Bronchial epithelial cell (primary cell): ENCODE measurements at regions not wholly inside any gene's neighbourhood (a gene's known extent, or its start where the extent isn't known, plus 50 kb on each side); places are given as distances from the start of the nearest gene placed in this dataset.

Experiments
- DNase-seq: peaks from one replicate; pipeline ENCODE4 v3.0.0-alpha.2; 2010; ENCODE audit warnings: low read depth
- FAIRE-seq: peaks from 2 replicates; lab custom pipeline; 2011; peaks lifted over from hg19 to GRCh38; lab: Jason Lieb, UNC
- H3K27me3 ChIP-seq: 2 replicates; pipeline ENCODE4 v1.5.1; 2011; ENCODE audit warnings: low read length; ENCODE audit not compliant: control insufficient read depth, insufficient read depth
- H3K36me3 ChIP-seq: 2 replicates; pipeline ENCODE4 v1.5.1; 2011; ENCODE audit warnings: low read length; ENCODE audit not compliant: control insufficient read depth, insufficient read depth
- H3K4me3 ChIP-seq: 2 replicates; pipeline ENCODE4 v1.5.1; 2011; ENCODE audit warnings: mild to moderate bottlenecking, low read depth, low read length, control low read depth
- TF ChIP-seq, protein P1 (sequence below): IDR thresholded peaks from 2 replicates; pipeline ENCODE4 v1.5.1; 2011; ENCODE audit warnings: mild to moderate bottlenecking, moderate library complexity, low read length, control low read depth, inconsistent platforms; ENCODE audit not compliant: insufficient read depth, severe bottlenecking

DNA sequence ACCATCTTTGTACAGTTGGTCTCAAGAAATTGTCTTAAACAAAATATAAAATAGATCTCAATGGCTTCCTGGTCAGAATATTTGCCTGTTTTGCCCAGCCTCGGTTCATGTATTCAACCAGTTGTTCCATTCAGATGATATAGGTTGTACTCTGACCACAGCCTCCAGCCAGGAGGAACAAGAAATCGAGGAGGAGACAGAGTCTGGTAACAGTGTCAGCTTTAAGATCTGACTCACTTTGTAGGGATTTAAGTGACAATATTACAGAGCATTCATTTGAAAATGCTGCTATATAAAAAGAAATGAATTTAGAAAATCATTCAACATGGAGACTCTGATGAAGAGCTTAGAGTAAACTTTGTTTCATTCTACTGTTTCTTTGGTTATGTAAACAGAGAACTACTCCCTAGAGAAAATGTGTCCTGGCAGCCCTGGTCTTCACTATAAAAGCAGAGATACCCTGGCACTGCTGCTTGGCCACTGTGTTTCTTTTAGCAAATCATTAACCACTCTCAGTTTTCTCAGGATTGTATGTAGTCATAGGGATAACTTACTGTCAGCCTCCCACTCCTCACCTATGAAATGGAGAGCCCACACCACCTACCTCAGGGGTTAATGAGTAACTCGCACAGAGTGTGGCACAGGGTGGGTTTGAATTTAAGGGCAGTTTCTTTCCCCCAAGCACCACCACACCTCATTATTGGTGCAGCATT lies 53.5 kb downstream of the PAGE2 start:
- FAIRE-seq, result no peak
- H3K4me3 ChIP-seq, result no peak overlapping the region
- H3K36me3 ChIP-seq, result no peaks in the 10 kb centered on the region
- TF ChIP-seq, protein P1, sequence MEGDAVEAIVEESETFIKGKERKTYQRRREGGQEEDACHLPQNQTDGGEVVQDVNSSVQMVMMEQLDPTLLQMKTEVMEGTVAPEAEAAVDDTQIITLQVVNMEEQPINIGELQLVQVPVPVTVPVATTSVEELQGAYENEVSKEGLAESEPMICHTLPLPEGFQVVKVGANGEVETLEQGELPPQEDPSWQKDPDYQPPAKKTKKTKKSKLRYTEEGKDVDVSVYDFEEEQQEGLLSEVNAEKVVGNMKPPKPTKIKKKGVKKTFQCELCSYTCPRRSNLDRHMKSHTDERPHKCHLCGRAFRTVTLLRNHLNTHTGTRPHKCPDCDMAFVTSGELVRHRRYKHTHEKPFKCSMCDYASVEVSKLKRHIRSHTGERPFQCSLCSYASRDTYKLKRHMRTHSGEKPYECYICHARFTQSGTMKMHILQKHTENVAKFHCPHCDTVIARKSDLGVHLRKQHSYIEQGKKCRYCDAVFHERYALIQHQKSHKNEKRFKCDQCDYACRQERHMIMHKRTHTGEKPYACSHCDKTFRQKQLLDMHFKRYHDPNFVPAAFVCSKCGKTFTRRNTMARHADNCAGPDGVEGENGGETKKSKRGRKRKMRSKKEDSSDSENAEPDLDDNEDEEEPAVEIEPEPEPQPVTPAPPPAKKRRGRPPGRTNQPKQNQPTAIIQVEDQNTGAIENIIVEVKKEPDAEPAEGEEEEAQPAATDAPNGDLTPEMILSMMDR, result no peak
- no peaks in the 10 kb centered on the region for H3K27me3 ChIP-seq
- DNase-seq, result no peak

DNA sequence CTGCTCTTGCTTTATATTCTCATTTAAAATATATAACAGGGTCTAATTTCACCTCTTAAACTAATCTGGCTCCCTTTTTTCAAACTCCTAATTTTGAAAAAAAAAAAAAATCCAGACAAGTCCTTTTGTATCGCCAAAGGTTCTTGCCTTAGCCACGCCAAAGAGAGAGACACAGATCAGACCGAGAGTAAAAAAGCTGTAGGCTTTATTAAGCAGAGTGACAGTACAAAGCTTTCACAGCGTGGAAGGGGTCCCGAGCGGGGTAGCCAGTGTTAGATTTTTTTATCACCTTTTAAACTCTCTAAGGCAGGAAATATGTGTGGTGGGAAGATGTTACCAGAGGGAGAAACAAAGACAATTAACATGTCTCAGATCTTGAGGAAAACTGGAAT lies 54.1 kb downstream of the PAGE2 start:
- no peaks in the 10 kb centered on the region for H3K27me3 ChIP-seq
- FAIRE-seq, result no peak
- no peaks in the 10 kb centered on the region for H3K36me3 ChIP-seq
- no peak for DNase-seq
- TF ChIP-seq, protein P1, result no peak
- no peak overlapping the region for H3K4me3 ChIP-seq

DNA sequence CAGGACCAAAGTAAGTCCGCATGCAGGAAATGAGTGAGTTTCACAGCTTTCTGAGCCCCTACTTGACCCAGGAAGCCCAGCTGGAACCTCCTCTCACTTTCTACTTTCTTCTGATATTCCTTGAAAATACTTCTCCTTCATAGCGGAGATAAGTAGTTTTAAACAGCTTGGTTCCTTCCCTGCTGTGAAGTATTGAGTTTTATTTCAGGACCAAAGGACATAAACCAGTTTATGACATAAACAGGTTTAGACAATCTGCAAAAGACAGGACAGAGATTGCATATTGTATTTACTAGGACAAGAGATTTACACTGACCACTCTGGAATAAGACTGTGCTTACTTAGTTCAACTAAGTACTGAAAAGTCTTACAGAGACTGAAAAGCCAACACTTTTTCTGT lies 54.8 kb downstream of the PAGE2 start:
- TF ChIP-seq, protein P1, result no peak
- Histone ChIP-seq H3K36me3 (no peaks in the 10 kb centered on the region), H3K27me3 (no peaks in the 10 kb centered on the region), H3K4me3 (no peak overlapping the region)
- DNase-seq (no peak), FAIRE-seq (no peak)

DNA sequence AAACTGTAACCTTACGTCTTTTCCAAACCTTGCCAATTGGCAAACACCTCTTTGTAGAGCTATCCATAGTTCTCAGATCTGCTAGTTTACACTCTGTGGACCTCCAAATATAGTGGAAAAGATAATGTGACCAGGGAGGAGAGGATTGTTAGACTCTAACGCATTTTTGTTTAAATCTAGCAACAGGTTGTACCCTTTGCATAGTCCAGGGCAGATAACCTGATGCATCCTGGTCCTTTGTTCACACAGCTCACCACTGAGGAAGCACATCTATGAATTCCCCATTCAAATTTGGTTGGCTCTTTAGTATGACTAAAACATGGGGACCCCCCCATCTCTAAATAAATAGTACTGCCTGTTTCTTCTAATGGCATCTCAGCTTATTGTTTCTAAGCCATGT lies 55.9 kb downstream of the PAGE2 start:
- no peak overlapping the region for H3K4me3 ChIP-seq
- FAIRE-seq, result no peak
- no peaks in the 10 kb centered on the region for H3K27me3 ChIP-seq
- DNase-seq, result no peak
- H3K36me3 ChIP-seq, result no peaks in the 10 kb centered on the region
- TF ChIP-seq, protein P1, result no peak

DNA sequence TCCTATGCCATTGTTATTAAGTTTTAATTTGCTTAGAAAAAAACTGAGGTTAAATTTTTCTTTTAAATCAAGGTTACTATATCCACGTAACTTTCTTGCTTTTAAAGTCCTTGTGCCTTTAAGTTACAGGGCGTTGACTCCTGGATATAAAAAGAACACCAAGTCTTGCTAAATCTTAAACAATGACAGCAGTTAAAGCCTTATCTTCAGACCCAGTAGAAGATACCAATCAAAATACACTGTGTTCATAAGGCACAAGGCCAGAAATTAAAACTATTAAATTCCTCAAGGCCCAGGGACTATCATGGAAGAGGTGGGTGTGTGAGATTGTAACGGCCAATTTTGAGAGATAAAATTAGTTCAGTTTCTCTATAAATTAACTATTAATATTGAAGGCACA lies 60.4 kb downstream of the PAGE2 start:
- FAIRE-seq, result no peak
- no peak for DNase-seq
- no peak overlapping the region for H3K4me3 ChIP-seq
- H3K27me3 ChIP-seq, result no peaks in the 10 kb centered on the region
- TF ChIP-seq, protein P1, result no peak
- H3K36me3 ChIP-seq, result no peaks in the 10 kb centered on the region

DNA sequence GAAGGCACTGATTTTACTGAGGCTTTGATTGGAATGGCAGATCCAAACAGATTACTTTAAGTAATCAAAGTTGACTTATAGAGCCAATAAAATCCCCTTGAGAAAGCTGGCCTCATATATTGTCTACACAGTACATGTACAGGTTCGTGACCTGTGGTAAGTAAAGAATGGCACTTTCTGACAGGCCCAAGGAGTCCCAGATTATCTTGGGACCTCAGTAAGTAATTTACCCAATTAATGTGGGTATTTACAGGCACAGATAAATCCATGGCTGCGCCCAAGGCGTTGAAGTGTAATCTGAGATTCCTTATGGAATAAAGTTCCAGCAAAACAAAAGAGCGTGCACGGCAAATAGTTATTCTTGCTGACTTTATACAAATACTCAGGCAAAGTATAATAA lies 62.4 kb downstream of the PAGE2 start:
- no peak overlapping the region for H3K4me3 ChIP-seq
- H3K27me3 ChIP-seq, result no peaks in the 10 kb centered on the region
- FAIRE-seq (no peak), DNase-seq (no peak)
- H3K36me3 ChIP-seq, result no peaks in the 10 kb centered on the region
- TF ChIP-seq, protein P1, result no peak
